Stimulated activated CD4-positive, alpha-beta T cell treated with anti-CD3 and anti-CD28 coated beads, Interleukin-15, amount 100 ng/mL, for 24 hours (primary cell): ENCODE measurements at regions not wholly inside any gene's neighbourhood (a gene's known extent, or its start where the extent isn't known, plus 50 kb on each side); places are given as distances from the start of the nearest gene placed in this dataset.

Experiments
- DNase-seq: peaks from one replicate; pipeline ENCODE4 v3.0.0-alpha.2; 2020

- no peak for DNase-seq
These were observed 128.1 kb upstream of the SMIM23 start for GRCh38 chr5:171657473-171657872.

GRCh38 chr5:171659896-171660295 is 125.7 kb upstream of the SMIM23 start:
- no peak for DNase-seq

- no peak for DNase-seq
These were observed 125.2 kb upstream of the SMIM23 start for GRCh38 chr5:171660434-171660833.

GRCh38 chr5:171661143-171661542 is 124.5 kb upstream of the SMIM23 start:
- no peak for DNase-seq

GRCh38 chr5:171663311-171664085 is 122.1 kb upstream of the SMIM23 start:
- no peak for DNase-seq

GRCh38 chr5:171664489-171664888 is 121.1 kb upstream of the SMIM23 start:
- no peak for DNase-seq

- no peak for DNase-seq
These were observed 118.8 kb upstream of the SMIM23 start for GRCh38 chr5:171666815-171667214.

- DNase-seq = no peak
These were observed 118.1 kb upstream of the SMIM23 start for GRCh38 chr5:171667341-171668096.

GRCh38 chr5:171668097-171668412 is 117.6 kb upstream of the SMIM23 start:
- no peak for DNase-seq

GRCh38 chr5:171669571-171669970 is 116.0 kb upstream of the SMIM23 start:
- DNase-seq = no peak

GRCh38 chr5:171672556-171672955 is 113.1 kb upstream of the SMIM23 start:
- no peak for DNase-seq

- DNase-seq = no peak
These were observed 112.3 kb upstream of the SMIM23 start for GRCh38 chr5:171673328-171673727.

GRCh38 chr5:171673840-171674239 is 111.8 kb upstream of the SMIM23 start:
- DNase-seq = no peak

- DNase-seq = no peak
These were observed 110.1 kb upstream of the SMIM23 start for GRCh38 chr5:171675511-171675910.

- DNase-seq = no peak
These were observed 109.2 kb upstream of the SMIM23 start for GRCh38 chr5:171676286-171676944.

- DNase-seq = no peak
These were observed 107.0 kb upstream of the SMIM23 start for GRCh38 chr5:171678646-171679045.

GRCh38 chr5:171680485-171680884 is 105.1 kb upstream of the SMIM23 start:
- no peak for DNase-seq

- DNase-seq = no peak
These were observed 104.6 kb upstream of the SMIM23 start for GRCh38 chr5:171681061-171681460.

- no peak for DNase-seq
These were observed 103.9 kb upstream of the SMIM23 start for GRCh38 chr5:171681677-171682076.

- DNase-seq = no peak
These were observed 102.8 kb upstream of the SMIM23 start for GRCh38 chr5:171682801-171683200.

GRCh38 chr5:171684169-171684568 is 101.4 kb upstream of the SMIM23 start:
- no peak for DNase-seq

- no peak for DNase-seq
These were observed 96.7 kb upstream of the SMIM23 start for GRCh38 chr5:171688696-171689495.

GRCh38 chr5:171689853-171690417 is 95.7 kb upstream of the SMIM23 start:
- no peak for DNase-seq
